Lung (tissue), 11 donors: ENCODE measurements at regions not wholly inside any gene's neighbourhood (a gene's known extent, or its start where the extent isn't known, plus 50 kb on each side); places are given as distances from the start of the nearest gene placed in this dataset.
A peak's percentile ranks its signal among the peaks of the same experiment; 100 is the strongest.

Source experiments
- ATAC-seq: fragments of 200-7000 bp; cut with Tn5 transposase; one replicate; pipeline ENCODE4 v1.9.1; 2020; ENCODE audit warnings: moderate number of reproducible peaks; ENCODE audit not compliant: insufficient read depth, low FRiP score
- DNase-seq, 3 donors: peaks; one replicate each; pipeline ENCODE4 v3.0.0-alpha.2; 2013 to 2017
- H3K27ac ChIP-seq, 2 donors: one replicate each; pipeline ENCODE4 v1.5.1; 2013; ENCODE audit warnings: mild to moderate bottlenecking in 2 of 2, moderate library complexity in 2 of 2, control low read depth in 1 of 2, inconsistent platforms in 1 of 2, low read depth in 1 of 2, low read length in 1 of 2
- H3K27me3 ChIP-seq, 3 donors: one replicate each; pipeline ENCODE4 v1.5.1; 2013; ENCODE audit warnings: low read length in 2 of 3; ENCODE audit not compliant: control insufficient read depth in 3 of 3, insufficient read depth in 3 of 3
- H3K36me3 ChIP-seq, 4 donors: one replicate each; pipeline ENCODE4 v1.5.1; 2013; ENCODE audit warnings: low read length in 4 of 4, mild to moderate bottlenecking in 1 of 4, moderate library complexity in 1 of 4; ENCODE audit not compliant: control insufficient read depth in 4 of 4, insufficient read depth in 4 of 4
- H3K4me1 ChIP-seq, 5 donors: one replicate each; pipeline ENCODE4 v1.5.1; 2013; ENCODE audit warnings: low read length in 5 of 5, mild to moderate bottlenecking in 2 of 5, moderate library complexity in 1 of 5; ENCODE audit not compliant: control insufficient read depth in 5 of 5, insufficient read depth in 5 of 5
- H3K4me3 ChIP-seq: one replicate; pipeline ENCODE4 v1.5.1; 2013; ENCODE audit warnings: mild to moderate bottlenecking, control low read depth, moderate library complexity
- H3K9ac ChIP-seq, 2 donors: one replicate each; pipeline ENCODE4 v1.5.1; 2013; ENCODE audit warnings: low read length in 2 of 2, control low read depth in 1 of 2; ENCODE audit not compliant: insufficient read depth in 1 of 2
- H3K9me3 ChIP-seq, 4 donors: one replicate each; pipeline ENCODE4 v1.5.1; 2013; ENCODE audit warnings: low read length in 3 of 4, mild to moderate bottlenecking in 1 of 4, moderate library complexity in 1 of 4; ENCODE audit not compliant: control insufficient read depth in 4 of 4, insufficient read depth in 3 of 4
- CTCF ChIP-seq: IDR thresholded peaks from 2 replicates; pipeline ENCODE4 v1.5.1; 2012; ENCODE audit warnings: mild to moderate bottlenecking; ENCODE audit errors: control extremely low read depth, extremely low read depth
- WGBS, 2 donors: extraction: QIAGEN DNeasy Blood & Tissue Kit; methylation state at CpG; one replicate each; pipeline ENCODE4 v1.1.7; 2013; 5-methylcytosine and 5-hydroxymethylcytosine counted together
- donor health status: control.
- donor health status: control.
- donor health status: Bipolar disorder and iron deficiency.
- donor health status: healthy.
- donor health status: DM: yes; HTN: yes; CAD: no.

GRCh38 chr4:128390475-128390996 lies 102.9 kb upstream of the PGRMC2 start:
- no peak overlapping the region for H3K4me3 ChIP-seq
- 88 to 90% methylated on average over 5 of the region's 5 CpGs for WGBS, 2 donors
- peak overlapping the region in 1 of 2 donors; percentile 40 for H3K27ac ChIP-seq
- no peak overlapping the region for H3K9ac ChIP-seq
- TF ChIP-seq CTCF, result no peak
- H3K36me3 ChIP-seq, result no peaks in the 10 kb centered on the region
- H3K9me3 ChIP-seq, result no peaks in the 10 kb centered on the region
- peaks cover 0 to 19% (median 7%) of the 10 kb centered on the region in 5 donors for H3K4me1 ChIP-seq
- no peak for ATAC-seq
- no peaks in the 10 kb centered on the region for H3K27me3 ChIP-seq
- DNase-seq, result peak in 1 of 3 donors; percentile 23

GRCh38 chr4:128388796-128389195 lies 101.2 kb upstream of the PGRMC2 start:
- Histone ChIP-seq H3K4me3 (no peak overlapping the region), H3K27me3 (no peaks in the 10 kb centered on the region), H3K9ac (no peak overlapping the region), H3K9me3 (no peaks in the 10 kb centered on the region), H3K36me3 (no peaks in the 10 kb centered on the region), H3K4me1 (peaks cover 0 to 19% (median 7%) of the 10 kb centered on the region in 5 donors), H3K27ac (no peak overlapping the region)
- ATAC-seq, result no peak
- 93 to 100% methylated on average over 2 of the region's 2 CpGs for WGBS, 2 donors
- no peak for DNase-seq
- TF ChIP-seq CTCF, result no peak

- Histone ChIP-seq H3K9me3 (no peaks in the 10 kb centered on the region), H3K27ac (no peak overlapping the region), H3K27me3 (no peaks in the 10 kb centered on the region), H3K4me1 (peaks cover 0 to 17% (median 7%) of the 10 kb centered on the region in 5 donors), H3K36me3 (no peaks in the 10 kb centered on the region), H3K9ac (no peak overlapping the region), H3K4me3 (no peak overlapping the region)
- TF ChIP-seq CTCF, result no peak
- no peak for ATAC-seq
- DNase-seq, result no peak
- WGBS, 2 donors, result 84 to 85% methylated on average over 3 of the region's 3 CpGs
Observed at GRCh38 chr4:128388352-128388630, 100.7 kb upstream of the PGRMC2 start.
